Prostate gland (tissue), 2 donors: ENCODE measurements at regions not wholly inside any gene's neighbourhood (a gene's known extent, or its start where the extent isn't known, plus 50 kb on each side); places are given as distances from the start of the nearest gene placed in this dataset.

Experiments used
- CTCF ChIP-seq, 4 experiments: fragments of 200-600 bp in 2 of 4; fragments of 450-650 bp in 2 of 4; sonication (generic) in 2 of 4; IDR thresholded peaks; 1 replicate in 3 of 4; 2 replicates in 1 of 4; pipeline ENCODE4 v1.5.1; 2016 to 2019; ENCODE audit warnings: antibody characterized with exemption in 4 of 4, mild to moderate bottlenecking in 2 of 4, moderate library complexity in 2 of 4
- POLR2A ChIP-seq: fragments of 450-650 bp; IDR thresholded peaks from one replicate; pipeline ENCODE4 v1.6.1; 2016; ENCODE audit warnings: antibody characterized with exemption, mild to moderate bottlenecking
- POLR2AphosphoS5 ChIP-seq: sonication (generic); formaldehyde crosslinking; IDR thresholded peaks from one replicate; pipeline ENCODE4 v1.6.1; 2017; ENCODE audit warnings: antibody characterized with exemption

- TF ChIP-seq POLR2AphosphoS5 (no peak), CTCF (IDR thresholded peaks at IDR 0.05) (no peak), POLR2A (no peak)
These were observed 108.8 kb downstream of the ADAMTS1 start for GRCh38 chr21:26736449-26736848.
